GDM1 (cell line): ENCODE measurements at regions not wholly inside any gene's neighbourhood (a gene's known extent, or its start where the extent isn't known, plus 50 kb on each side); places are given as distances from the start of the nearest gene placed in this dataset.

Experiments
- DNase-seq: peaks from one replicate; lab custom pipeline; 2025; lab: John Stamatoyannopoulos, UW

DNA sequence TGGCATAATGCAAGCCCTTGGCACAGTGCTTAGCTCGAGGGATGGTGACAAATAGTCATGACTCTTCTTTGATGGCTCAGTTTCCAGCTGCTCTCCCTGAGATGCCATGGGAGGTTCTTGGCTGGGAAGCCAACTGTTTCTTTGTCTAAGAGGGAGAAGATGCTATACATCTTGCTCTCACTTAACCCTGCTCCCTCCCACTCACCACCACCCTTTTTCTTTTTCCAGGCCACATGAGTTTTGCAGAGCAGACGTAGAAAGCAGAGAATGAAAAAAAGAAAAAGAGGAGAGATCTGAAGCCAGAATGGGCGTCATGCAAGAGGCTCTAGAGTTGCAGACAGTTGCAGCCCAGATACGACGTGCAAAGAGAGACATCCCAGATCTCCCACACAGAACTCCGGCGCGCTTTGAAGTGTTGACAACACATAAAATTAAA lies 160.5 kb downstream of the FGF18 start:
- no peak for DNase-seq

DNA sequence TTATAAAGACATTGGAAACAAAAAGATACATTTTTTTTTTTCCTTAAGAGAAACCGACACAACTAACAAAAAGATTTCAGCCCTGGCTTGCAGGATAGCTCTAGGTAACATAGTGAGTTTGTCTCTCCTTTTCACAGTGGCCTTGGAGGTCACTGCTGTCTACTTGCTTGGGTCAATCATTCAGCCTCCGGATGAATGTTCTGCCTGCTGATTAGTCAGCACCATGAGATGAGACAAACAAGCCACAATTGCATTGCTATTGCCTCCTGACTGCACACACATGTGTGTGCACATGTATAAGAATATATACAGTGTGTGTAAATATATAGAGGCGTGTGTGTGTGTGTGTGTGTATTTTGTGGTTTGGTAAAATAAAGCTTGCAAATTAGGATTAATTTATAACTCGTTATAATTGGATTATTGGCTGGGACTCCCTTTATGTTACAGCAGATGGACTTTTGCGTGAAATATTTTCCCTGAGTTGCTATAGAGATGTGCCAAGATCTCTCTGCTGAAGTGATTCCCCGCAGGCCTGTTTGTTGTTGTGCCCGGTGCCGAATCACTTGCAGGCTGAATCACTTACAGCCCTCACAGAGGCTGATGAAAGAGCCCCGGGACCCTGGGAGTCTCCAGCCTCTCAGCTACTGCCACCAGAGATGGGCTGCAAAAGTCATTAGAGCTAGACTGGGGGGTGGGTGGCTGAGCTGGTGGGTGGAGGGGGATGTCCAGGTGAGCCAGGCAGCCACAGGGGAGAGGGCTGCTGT lies 161.2 kb downstream of the FGF18 start:
- DNase-seq = no peak

DNA sequence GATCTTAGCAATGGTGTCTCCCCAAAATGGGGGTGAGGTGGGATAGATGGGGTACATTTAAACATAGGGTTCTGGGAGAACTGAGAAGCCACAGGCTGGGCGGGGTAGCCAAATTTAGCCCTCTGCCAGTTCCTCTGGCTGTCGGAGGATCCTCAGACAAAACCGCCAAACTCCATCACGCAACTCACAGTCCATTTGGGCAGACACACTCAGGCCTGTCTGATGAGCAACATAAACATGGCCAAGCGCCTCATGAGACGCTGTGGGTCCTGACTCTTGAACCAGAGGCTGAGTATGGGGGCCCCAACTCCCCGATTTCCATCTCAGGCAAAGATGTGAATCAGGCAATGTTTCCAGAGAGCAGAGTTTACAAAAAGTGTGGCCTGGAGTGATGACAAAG lies 162.3 kb downstream of the FGF18 start:
- no peak for DNase-seq

DNA sequence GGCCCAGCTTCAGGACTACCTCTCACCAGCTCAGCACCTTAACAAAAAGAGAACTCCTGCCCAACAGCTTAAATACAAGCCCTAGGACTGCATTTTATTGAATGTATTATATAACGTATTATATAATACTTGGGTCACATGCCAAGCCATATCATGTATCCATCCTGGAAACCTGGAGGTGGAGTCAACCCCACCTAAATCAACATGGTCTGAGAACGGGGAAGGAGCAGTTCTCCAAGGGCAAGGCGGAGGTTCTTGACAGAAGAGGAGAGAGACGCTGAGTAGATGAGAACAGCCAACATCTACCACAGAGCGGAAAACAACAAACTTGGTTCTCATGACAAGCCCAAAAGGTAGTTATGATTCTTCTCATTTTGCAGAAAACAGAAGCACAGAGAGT lies 163.4 kb downstream of the FGF18 start:
- DNase-seq = no peak

DNA sequence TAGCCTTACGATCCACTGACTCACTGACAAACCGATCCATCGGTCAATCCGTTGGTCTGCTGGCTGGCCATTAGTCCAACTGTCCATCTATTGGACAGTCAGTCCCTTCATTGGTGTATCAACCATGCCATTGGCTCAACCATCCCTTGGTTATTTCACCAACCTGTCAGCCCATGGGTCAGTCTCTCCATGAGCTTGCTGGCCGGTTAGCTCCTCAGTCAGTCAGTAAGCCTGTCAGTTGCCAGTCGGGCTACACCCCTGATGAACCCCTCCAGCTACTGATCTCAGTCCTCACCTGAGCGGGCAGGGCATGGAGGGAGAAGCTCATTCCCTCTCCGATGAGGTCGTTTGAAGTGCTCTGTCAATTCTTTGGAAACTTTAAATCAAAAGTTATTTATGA lies 166.5 kb downstream of the FGF18 start:
- no peak for DNase-seq

DNA sequence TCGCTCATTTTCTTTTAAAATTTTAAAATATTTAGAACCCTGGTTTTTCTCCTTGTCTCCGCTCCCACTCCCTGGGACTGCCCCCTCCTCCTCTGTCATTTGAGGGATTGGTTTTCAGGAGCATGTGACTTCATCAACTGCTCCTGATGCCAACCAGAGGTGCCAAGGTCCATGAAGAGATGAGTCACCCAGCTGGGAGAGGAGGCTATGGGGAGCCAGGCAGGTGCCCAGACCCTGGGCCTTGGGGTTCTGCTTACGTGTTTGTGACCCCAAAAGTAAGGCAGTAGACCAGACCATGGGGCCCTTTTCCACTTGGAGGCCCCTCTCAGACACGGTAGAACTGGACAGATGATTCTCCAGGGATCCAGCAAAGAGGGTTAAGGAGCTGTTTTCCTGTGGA lies 167.0 kb downstream of the FGF18 start:
- no peak for DNase-seq

DNA sequence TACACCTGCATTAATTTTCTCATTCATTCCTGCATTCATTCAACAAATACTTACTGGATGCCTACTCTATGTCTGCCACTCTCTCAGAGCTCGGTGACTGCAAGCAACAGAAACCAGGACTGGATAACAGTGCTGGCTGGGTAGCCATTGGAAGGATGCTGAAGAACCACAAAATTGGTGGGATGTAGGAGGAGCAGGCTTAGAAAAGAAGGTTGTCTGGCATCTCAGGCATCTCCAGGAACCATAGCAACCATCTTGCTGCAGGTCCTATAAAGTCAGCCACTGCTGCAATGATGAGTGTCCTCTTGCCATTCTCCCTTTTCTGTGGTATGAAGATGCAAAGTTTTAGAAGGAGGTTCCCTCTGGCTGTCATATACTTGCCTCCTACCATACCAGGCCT lies 168.6 kb downstream of the FGF18 start:
- no peak for DNase-seq

DNA sequence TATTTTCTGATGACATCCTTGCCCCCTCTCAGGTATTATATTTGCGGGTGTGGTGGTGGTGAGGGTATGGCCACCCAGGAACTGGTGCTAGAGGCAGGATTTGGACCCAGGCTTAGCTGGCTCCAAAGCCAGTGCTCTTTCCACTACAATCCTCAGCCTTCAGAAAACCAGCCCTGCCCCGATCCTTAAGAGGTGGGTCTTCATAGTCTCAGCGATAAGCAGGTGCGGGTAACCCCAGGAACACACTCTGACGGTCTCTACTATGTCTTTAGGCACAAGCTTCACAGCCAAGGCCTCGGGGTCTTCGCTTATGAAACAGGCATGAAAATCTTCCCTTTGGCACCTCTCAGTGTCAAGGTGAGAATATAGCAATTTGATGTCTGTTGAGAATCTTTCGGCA lies 169.3 kb downstream of the FGF18 start:
- no peak for DNase-seq

DNA sequence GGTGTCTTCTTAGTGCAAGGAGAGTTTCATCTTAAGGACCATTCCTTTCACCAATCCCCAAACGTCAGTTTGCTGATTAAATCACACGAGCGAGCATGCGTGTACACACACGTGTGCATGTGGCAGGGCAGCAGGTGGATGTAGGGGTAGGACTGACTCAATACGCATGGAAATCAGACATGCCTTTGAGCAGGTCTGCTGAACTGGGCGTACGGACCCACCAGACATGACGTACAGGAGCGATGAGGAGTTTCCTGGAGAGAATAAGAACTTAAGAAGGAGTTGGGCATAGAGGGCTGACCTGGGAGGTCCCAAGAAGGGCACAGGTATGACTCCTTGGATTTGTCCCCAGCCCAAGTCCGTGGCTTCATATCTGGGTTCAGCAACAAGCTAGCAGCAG lies 170.0 kb downstream of the FGF18 start:
- DNase-seq = no peak

DNA sequence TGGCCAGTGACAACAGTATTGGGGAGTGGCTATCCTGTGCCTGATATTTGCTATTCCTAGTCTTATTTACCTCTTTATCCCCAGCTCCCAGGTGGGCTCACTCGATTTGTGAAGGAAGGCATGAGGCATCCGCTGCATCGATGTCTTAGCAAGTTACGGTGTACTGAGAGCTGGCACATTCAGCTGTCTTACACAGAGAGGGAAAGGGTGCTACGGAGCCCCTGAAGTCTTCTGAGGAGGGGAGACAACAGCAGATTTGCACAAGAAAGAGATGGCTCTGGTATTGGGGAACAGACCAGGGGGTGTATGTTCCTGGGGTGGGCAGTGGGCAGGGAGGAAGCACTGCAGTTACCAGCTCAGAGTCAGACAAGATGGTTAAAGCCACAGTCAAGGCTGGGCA lies 172.6 kb downstream of the FGF18 start:
- DNase-seq = no peak

DNA sequence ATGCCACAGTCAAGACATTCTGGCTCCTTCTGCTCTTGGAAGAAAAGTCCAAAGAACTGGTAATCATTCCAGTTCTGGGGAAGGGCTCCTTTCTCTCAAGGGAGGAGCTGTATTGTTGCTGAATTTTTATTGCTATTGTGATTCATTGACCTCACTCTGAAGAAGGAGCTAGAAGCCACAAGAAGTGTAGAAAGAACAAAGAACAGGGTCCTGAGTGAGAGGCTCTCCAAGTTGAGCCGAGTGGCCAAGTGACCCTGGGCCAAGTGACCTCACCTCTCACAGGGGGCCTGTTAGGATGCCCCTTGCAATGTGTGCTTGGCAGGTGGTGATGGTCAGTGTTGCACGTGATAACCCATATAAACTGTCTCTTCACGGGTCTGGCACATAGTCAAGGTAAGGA lies 173.3 kb downstream of the FGF18 start:
- no peak for DNase-seq

DNA sequence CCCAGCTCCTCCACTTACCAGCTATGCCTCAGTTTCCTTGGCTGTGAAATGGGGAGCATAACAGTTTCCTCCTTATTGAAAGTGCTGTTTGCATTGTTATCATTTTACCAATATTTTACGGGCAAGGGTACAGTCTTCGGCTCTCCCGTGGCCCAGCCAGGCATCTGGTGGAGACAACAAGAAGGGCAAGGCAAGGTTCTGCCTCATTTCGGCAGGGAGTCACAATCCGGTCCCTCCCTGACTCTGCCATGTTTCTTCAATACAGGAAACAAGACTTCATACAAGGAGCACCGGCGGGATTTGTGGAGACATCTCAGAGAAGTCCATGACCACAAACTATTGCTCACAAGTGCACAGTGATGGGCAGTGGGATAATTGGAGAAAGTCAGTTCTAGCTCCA lies 174.0 kb downstream of the FGF18 start:
- DNase-seq = no peak

DNA sequence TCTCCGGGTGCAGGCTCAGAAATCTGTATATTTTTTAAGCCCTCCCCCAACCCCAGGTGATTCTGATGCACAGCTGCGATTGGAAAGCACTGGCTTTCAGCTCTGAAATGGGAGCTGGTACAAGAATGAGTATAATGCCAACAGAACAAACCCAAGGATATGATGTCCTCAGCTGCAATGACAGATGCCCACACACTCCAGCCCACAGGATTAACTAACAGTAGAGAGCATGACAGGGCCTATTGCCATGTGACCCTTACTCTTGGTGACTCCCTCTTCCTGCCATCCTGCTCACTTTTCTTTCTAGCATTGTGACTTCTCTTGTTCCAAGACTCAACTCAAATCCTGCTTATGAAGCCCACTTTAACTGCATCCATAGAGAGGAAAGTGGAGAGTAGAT lies 174.5 kb downstream of the FGF18 start:
- DNase-seq = no peak

DNA sequence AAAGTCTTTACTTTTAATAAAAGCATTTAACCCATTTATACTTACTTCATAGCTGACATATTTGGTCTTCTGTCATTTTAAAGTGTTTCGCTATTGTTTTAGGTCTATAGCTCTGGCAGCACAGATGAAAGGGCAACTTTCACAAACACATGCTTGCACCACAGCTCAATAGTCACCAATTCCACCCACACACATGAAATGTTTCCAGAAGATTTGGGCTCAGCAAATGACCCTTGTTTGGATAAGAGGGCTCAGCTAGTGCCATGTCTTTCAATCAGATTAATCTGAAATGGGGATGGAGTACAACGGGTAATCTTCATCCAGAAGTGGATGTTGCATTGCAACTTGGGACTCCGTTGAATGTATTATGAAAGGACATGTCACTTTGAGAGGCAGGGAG lies 176.0 kb downstream of the FGF18 start:
- no peak for DNase-seq

DNA sequence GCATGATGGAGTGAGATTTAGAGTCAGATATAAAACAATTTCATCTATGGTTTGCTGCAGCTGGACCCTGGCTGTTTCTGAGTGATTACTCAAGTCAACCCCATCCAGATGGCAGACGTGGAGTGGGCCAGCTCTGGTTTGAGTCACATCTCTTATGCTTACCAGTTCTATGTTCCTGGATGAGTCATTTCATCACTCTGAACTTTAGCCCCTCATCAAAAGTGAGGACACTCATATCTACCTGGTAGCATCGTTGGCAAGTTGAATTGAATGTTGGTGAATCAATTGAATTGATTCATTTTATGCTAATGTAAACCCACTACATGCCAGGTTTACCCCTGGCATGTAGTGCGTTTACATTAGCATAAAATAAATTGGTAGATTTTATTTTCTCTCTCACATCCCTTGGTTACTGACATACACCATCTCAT lies 176.4 kb downstream of the FGF18 start:
- DNase-seq = no peak

DNA sequence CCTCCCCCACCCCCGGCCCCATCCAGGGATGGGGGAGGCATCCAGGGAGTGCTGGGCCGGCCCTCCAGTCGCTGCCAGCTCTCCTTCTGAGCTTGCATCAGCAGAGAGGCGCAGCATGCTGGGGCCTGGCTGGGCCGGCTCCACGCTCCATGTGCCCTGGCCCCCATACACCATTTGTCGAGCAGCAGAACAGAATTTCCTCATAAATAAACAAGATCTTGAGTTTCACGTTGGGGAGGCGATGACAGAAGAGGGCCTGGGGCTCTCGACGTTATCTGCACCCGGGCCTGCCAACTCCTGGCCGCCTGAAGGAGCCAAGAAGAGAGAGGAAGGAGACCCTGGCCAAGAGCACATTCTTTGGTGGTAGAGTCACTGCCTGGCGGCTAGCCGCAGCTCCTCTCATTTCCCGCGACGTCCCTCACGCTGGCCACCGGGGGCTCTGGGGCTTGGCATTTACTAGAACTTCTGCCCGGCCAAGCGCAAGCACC lies 177.0 kb downstream of the FGF18 start:
- no peak for DNase-seq

DNA sequence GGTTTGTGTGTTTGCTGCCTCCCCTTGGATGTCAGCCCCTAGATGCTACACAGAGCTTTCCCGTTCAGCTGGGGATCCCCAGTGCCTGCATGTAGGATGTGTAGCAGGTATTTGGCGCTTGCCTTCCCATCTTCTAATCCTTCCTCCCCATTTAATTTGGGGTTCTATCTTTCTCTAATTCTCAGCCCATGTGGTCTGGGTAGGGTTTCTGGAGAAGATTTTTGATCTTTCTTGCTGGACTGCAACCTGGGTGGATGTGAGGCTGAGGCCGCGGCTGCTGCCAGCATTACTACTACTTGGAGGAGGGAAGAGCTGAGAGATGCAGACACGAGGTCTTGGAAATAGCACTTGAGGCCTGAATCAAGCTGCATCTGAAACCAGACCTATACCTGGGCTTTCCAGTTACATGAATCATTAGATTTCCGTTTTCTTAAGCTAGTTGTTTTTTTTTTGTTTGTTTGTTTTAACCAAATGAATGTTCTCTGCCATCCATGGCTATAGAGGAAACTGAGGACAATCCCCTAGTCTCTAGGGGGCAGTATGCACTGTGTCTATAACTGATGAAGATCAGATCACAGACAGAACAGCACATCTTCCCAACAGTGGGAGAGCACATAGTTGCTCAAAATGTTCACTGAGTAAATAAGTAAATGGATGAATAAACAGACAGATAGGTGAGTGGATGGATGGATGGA lies 178.6 kb downstream of the FGF18 start:
- DNase-seq = no peak

DNA sequence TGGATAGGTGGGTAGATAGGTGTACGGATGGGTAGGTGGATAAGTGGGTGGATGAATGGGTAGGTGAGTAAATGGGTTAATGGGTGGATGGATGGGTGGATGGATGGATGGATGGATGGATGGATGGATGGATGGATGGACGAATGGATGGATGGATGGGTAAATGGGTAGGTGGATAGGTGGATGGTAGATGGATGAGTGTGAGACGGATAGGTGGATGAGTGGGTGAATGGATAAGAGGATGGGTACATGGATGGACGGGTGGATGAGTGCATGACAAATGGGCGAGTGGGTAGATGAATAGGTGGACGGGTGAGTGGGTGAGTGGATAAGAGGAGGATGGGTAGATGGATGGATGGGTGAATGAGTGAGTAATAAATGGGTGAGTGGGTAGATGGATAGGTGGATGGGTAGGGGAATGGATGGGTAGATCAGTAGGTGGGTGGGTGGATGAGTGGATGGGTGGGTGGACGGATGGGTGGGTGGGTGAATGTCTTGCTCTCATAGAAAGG lies 179.2 kb downstream of the FGF18 start:
- DNase-seq = no peak

DNA sequence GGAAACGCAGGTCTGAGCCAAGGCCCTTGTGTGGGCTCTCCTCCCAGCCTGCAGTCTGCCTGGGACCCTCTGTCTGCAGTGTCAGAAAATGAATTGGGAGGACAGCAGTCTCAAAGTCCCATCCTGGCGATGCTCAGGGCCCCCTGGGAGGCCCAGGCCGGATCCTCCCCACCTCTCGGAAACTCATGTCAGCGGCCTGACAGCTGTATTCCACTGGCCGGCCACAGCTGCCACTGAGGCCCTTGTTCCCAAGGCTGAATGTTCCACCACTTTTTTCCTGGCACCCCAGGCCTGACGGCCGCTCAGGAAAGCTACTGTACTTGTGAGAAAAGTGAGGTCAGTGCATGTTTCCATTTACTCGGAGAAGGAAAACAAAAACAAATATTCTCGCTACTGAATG lies 180.0 kb downstream of the FGF18 start:
- DNase-seq = no peak

DNA sequence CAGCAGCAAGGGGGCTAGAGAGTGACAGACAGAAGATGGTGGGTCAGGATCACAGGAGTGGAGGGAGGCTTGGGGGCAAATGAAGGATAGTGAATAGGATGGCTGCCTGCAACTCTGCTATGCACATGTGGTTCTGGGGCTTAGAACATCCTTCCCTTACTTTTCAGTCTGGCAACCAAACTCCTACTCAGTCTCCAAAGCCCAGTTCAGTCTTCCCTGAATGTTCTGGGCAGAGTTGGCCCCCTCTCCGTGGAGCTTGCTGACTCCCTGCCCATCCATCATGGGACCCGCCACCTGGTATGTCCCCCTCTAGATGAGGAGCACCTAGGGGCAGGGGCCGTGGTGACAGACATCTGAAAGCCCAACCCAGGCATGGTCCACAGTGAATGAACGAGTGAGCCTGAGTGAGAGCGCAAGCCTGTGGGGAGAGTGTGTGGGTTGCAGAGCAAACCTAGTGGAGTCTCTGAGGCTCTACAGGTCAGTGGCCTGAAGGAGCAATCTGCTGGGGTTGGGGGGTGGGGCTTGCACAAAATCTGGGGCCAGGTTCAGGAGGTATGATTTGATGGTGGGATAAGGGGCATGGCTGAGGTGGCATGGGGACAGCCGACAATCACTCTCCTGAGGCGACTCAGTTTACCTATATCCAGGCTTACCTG lies 180.6 kb downstream of the FGF18 start:
- DNase-seq = no peak

DNA sequence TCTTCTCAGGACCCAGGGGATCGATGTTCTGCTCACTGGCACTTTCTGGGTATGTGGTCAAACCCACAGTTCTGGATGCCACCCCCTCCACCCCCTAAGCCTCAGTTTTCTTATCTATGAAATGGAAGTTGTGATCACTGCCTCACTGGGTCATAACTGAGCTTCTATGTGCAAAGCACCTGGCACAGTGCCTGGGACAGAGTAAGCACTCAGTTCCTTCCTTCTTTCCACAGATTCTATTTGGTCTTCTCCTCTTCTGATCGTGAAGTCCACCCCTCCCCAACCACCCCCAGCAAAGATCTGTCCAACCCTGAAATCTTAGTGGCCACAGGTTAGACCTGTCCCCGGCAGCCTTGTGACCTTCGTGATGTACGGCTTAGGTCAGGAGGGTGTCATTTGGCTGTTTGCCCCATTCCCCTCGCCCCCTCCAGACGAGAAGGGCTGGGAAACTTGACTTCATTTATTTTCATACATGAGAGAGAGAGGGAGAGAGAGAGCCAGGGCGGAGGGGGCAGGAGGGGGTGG lies 181.4 kb downstream of the FGF18 start:
- peak; percentile 84 for DNase-seq

DNA sequence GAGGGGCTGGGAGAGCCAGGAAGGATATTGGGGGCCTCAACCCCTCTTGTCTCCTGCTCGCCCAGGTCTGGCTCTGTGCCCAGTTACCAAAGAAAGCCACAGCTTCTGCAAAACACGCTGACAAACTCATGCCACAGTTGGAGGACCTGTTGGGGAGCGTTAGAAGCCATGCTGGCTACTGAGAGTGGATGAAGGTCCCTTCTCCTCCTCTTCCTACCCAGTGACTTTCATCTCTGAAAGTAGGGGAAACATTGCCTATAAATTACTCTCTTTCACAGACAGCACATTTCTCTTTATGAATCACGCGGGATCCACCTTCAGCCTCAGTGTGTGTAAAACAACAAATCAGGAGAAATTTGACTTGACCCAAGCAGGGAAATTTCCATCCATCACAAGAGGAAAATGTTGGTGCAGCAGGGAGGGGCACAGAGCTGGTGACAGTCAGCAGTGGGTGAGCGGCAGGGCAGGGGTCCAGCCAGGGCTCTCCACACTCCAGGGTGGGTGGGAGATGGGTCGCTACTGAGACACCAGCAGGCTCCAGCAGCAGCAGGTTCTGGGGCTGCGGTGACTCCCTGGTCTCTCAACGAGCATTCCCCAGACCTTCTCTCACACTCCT lies 181.9 kb downstream of the FGF18 start:
- peak; percentile 95 for DNase-seq
